ENCODE measurements at regions not wholly inside any gene's neighbourhood (a gene's known extent, or its start where the extent isn't known, plus 50 kb on each side); places are given as distances from the start of the nearest gene placed in this dataset.

DNA sequence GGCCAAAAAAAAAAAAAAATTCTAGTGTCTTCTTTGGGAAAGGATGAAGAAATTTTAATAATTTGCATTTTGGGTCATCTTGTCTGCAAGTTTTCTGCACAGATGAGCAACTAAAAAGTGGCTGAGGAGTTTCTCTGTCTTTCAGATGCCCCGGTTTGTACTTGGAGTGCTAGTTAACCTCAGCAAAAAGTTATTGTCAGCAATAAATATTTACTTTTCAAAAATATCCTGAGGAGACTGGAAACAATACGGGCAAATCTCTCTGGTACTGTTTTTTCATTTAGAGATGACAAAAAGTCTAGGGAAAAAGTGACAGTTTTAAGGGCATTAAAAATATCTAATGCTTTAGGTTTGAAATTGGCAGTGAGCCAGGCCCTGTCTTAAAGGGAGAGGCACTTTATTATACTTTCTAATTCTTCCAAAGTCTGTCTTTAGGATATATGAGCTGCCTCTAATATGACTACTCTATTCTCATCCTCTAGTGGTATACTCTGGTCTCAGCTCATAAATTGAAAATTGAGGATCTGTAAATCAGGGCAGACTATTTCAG, 436.0 kb upstream of the NR2F2 start:
- POLR2A ChIA-PET = no interaction called here
- Histone ChIP-seq H3K36me3 (replicated peaks in 1 of 2; ENCODE audit: control insufficient read depth in 1 of 2, insufficient read depth in 2 of 2, low read length in 2 of 2) (no peaks in the 10 kb centered on the region), H3K27ac (ENCODE audit: extremely low read length, insufficient read depth, low read length) (no peak overlapping the region), H3K9ac (ENCODE audit: insufficient read depth, low read depth, low read length) (no peak overlapping the region), H3K4me3 (replicated peaks in 1 of 3; ENCODE audit: insufficient read depth in 1 of 3, low read depth in 2 of 3, low read length in 3 of 3) (no peak overlapping the region), H2AFZ (ENCODE audit: low read length) (no peak overlapping the region), H4K20me1 (ENCODE audit: insufficient read depth, low read length) (no peaks in the 10 kb centered on the region), H3K79me2 (ENCODE audit: insufficient read depth, low read length) (no peaks in the 10 kb centered on the region), H3K9me3 (ENCODE audit: low read length) (no peaks in the 10 kb centered on the region), H3K4me1 (ENCODE audit: insufficient read depth, low read length) (no peaks in the 10 kb centered on the region), H3K4me2 (ENCODE audit: low read depth, low read length) (no peak overlapping the region), H3K27me3 (ENCODE audit: control insufficient read depth in 1 of 2, insufficient read depth in 2 of 2, low read length in 2 of 2) (no peaks in the 10 kb centered on the region)
- ATAC-seq = no peak
- DNase-seq (ENCODE audit: low spot score) = no peak
- CTCF ChIA-PET (ENCODE audit: low intra/inter-chr PET ratio, low total read pairs) = no interaction called here
- in situ Hi-C loops (cut with HindIII; ENCODE audit: extremely low pct_ligation_motif_present, low pct_unique_long_range_greater_than_20kb) (no loop called here), intact Hi-C loops (cut with micrococcal nuclease; ENCODE audit: unreplicated experiment) (no loop called here)
- no peak for TF ChIP-seq HES4 (CRISPR knock-in tag; IDR thresholded peaks at IDR 0.05; ENCODE audit: borderline replicate concordance)
- TF ChIP-seq MAFK (conservative IDR thresholded peaks at IDR 0.05 in 1 of 2, IDR thresholded peaks at IDR 0.05 in 1 of 2; ENCODE audit: low read length in 2 of 2) = peak; percentile 32 to 47; a peak in 2 of 4 replicates
- no peak for TF ChIP-seq KDM5A (IDR thresholded peaks at IDR 0.05; ENCODE audit: borderline replicate concordance, low read length)
- TF ChIP-seq, protein P1, sequence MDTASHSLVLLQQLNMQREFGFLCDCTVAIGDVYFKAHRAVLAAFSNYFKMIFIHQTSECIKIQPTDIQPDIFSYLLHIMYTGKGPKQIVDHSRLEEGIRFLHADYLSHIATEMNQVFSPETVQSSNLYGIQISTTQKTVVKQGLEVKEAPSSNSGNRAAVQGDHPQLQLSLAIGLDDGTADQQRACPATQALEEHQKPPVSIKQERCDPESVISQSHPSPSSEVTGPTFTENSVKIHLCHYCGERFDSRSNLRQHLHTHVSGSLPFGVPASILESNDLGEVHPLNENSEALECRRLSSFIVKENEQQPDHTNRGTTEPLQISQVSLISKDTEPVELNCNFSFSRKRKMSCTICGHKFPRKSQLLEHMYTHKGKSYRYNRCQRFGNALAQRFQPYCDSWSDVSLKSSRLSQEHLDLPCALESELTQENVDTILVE (CRISPR knock-in tag; IDR thresholded peaks at IDR 0.05) = no peak
- TF ChIP-seq ONECUT2 (CRISPR knock-in tag; IDR thresholded peaks at IDR 0.05) = no peak
- TF ChIP-seq ZNF17 (CRISPR knock-in tag; IDR thresholded peaks at IDR 0.05) = no peak
- no peak for TF ChIP-seq FOXA3 (CRISPR knock-in tag; IDR thresholded peaks at IDR 0.05)
- no peak for TF ChIP-seq ZNF747 (CRISPR knock-in tag; IDR thresholded peaks at IDR 0.05; ENCODE audit: borderline replicate concordance)
- no peak for TF ChIP-seq REL (CRISPR knock-in tag; conservative IDR thresholded peaks at IDR 0.05)
- no peak for TF ChIP-seq ZNF563 (CRISPR knock-in tag; IDR thresholded peaks at IDR 0.05)
- TF ChIP-seq ATAD3A (CRISPR knock-in tag; IDR thresholded peaks at IDR 0.05) = no peak
- peak; percentile 41; the same call in 1 of the 2 replicates for TF ChIP-seq MAFF (IDR thresholded peaks at IDR 0.05; ENCODE audit: low read depth, low read length)
- TF ChIP-seq POGZ (CRISPR knock-in tag; IDR thresholded peaks at IDR 0.05) = no peak
- TF ChIP-seq ATF5 (CRISPR knock-in tag; IDR thresholded peaks at IDR 0.05; ENCODE audit: low read depth) = no peak
- TF ChIP-seq STAG1 (CRISPR knock-in tag; IDR thresholded peaks at IDR 0.05) = no peak
- BruUV-seq (replicated peaks) = no TSS peak
- 12% methylated on average over 2 of the region's 2 CpGs for WGBS (ENCODE audit: low lambda C conversion rate)
- no peak for FAIRE-seq
